GM12891 (cell line): ENCODE measurements at regions not wholly inside any gene's neighbourhood (a gene's known extent, or its start where the extent isn't known, plus 50 kb on each side); places are given as distances from the start of the nearest gene placed in this dataset.
"Not testable (repeated sequence)": the region's sequence is repeated elsewhere in the genome, so short reads cannot be mapped to it uniquely, and the experiment has no call there.

Experiments
- PAX5 ChIP-seq: IDR thresholded peaks from 2 replicates; pipeline ENCODE4 v1.6.1; 2011; ENCODE audit warnings: low read length, moderate library complexity, mild to moderate bottlenecking; ENCODE audit not compliant: insufficient read depth, severe bottlenecking
- POLR2A ChIP-seq: IDR thresholded peaks from 2 replicates; pipeline ENCODE4 v1.6.1; 2011; ENCODE audit warnings: low read depth, low read length, control low read depth
- POLR2AphosphoS5 ChIP-seq: IDR thresholded peaks from 2 replicates; pipeline ENCODE4 v1.6.1; 2011; ENCODE audit warnings: low read depth, low read length, control low read depth
- TAF1 ChIP-seq: IDR thresholded peaks from 2 replicates; pipeline ENCODE4 v1.6.1; 2011; ENCODE audit warnings: low read depth, low read length, control low read depth

DNA sequence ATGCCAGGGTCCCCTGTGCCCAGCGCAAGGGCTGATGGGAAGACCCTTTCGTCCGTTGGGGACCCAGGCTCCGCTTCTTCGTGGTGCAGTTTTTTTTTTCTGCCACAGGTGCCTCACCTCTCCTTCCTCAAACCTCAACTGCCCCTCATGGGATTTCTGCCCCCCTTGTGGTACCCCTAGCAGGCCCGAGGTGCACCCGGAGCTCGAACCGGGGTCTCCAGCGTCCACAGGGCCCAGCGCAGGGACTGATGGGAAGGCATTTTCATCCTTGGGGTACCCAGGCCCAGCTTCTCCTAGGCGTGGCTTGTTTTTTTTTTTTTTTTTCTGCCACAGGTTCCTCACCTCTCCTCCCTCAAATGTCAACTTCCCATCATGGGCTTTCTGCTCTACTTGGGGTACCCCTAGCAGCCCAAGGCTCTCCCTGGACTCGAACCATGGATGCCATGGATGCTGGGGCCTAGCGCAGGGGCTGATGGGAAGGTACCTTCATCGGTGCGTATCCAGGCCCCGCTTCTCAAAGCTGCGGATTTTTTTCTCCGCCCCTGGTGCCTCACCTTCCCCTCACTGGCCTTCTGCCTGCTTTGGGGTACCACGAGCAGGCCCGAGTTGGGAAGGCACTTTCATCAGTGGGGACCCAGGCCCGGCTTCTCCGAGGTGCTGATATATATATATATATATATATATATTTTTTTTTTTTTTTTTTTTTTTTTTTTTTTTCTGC lies 531.6 kb downstream of the CWH43 start:
- TF ChIP-seq TAF1, POLR2AphosphoS5, PAX5, POLR2A: not testable (repeated sequence)
